ENCODE measurements at regions not wholly inside any gene's neighbourhood (a gene's known extent, or its start where the extent isn't known, plus 50 kb on each side); places are given as distances from the start of the nearest gene placed in this dataset.

DNA sequence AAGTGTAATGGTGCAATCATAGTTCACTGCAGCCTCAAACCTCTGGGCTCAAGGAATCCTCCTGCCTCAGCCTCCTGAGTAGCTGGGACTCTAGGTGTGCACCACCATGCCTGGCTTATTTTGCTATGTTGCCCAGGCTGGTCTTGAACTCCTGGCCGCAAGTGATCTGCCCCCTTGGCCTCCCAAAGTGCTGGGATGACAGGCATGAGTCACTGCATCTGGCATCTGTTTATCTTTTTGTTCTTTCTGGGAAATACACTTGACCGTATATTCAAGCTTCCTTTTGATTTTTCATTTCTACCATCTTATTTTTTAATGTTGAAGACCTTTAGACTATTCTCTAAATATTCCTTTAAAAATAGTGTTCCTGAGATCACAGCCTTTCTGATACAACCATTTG is 82.4 kb upstream of the OSBPL8 start:
- DNase-seq, result no peak
- TF ChIP-seq, protein P1, sequence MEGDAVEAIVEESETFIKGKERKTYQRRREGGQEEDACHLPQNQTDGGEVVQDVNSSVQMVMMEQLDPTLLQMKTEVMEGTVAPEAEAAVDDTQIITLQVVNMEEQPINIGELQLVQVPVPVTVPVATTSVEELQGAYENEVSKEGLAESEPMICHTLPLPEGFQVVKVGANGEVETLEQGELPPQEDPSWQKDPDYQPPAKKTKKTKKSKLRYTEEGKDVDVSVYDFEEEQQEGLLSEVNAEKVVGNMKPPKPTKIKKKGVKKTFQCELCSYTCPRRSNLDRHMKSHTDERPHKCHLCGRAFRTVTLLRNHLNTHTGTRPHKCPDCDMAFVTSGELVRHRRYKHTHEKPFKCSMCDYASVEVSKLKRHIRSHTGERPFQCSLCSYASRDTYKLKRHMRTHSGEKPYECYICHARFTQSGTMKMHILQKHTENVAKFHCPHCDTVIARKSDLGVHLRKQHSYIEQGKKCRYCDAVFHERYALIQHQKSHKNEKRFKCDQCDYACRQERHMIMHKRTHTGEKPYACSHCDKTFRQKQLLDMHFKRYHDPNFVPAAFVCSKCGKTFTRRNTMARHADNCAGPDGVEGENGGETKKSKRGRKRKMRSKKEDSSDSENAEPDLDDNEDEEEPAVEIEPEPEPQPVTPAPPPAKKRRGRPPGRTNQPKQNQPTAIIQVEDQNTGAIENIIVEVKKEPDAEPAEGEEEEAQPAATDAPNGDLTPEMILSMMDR (IDR thresholded peaks at IDR 0.05; ENCODE audit: unreplicated experiment), result no peak
- Mint-ChIP-seq H3K4me1 (ENCODE audit: low read depth, unreplicated experiment) (peaks cover under 1% of the 10 kb centered on the region), H3K27ac (ENCODE audit: unreplicated experiment) (no peak overlapping the region), H3K27me3 (ENCODE audit: unreplicated experiment) (no peaks in the 10 kb centered on the region), H3K4me3 (ENCODE audit: low read depth, unreplicated experiment) (no peak overlapping the region), H3K9me3 (ENCODE audit: low read depth, unreplicated experiment) (no peaks in the 10 kb centered on the region), H3K36me3 (ENCODE audit: insufficient read depth, unreplicated experiment) (no peaks in the 10 kb centered on the region)
- intact Hi-C loops (cut with micrococcal nuclease; ENCODE audit: unreplicated experiment), result no loop called here
- CTCF ChIA-PET, result no interaction called here
- BruUV-seq (replicated peaks), result no TSS peak

DNA sequence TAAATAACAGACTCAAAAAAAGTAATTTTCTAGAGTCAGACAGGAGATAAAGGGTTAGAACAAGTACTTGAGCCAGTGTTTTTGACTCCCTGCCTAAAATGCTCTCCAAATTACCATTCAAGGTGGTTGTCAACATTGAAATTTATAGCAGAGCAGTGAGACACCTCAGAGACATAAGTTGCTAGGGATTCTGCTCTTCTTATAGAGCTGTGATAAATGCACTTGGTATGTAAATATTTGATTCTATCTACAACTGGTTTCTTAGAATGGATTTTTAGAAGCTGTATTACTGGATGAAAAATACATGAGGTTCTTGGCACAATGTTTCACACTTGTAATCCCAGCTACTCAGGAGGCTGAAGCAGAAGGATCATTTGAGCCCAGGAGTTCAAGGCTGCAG is 83.9 kb upstream of the OSBPL8 start:
- CTCF ChIA-PET, result no interaction called here
- intact Hi-C loops (cut with micrococcal nuclease; ENCODE audit: unreplicated experiment), result no loop called here
- Mint-ChIP-seq H3K36me3 (ENCODE audit: insufficient read depth, unreplicated experiment) (no peaks in the 10 kb centered on the region), H3K9me3 (ENCODE audit: low read depth, unreplicated experiment) (no peaks in the 10 kb centered on the region), H3K27ac (ENCODE audit: unreplicated experiment) (no peak overlapping the region), H3K27me3 (ENCODE audit: unreplicated experiment) (no peaks in the 10 kb centered on the region), H3K4me1 (ENCODE audit: low read depth, unreplicated experiment) (no peaks in the 10 kb centered on the region), H3K4me3 (ENCODE audit: low read depth, unreplicated experiment) (no peak overlapping the region)
- BruUV-seq (replicated peaks), result no TSS peak
- DNase-seq, result no peak
- TF ChIP-seq, protein P1 (IDR thresholded peaks at IDR 0.05; ENCODE audit: unreplicated experiment), result no peak

DNA sequence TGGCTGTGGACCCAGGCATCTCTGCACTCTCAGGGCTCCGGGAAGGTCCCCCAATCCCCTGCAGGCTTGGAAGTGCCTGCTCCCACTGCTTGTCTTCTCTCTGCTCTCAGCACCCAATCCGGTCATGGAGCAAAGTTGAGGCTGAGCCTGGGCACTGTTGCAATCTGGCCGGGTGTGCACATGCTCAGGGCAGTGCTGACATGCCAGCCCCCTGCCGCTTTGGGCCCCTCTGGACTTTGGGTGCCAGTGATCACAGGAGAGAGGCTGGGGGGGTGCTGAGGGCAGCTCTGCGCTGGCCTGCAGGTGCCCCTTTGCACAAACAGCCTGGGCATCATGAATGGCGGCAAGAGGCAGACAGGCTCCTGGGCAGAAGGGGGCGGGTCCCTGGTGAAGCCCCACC is 85.4 kb upstream of the OSBPL8 start:
- Mint-ChIP-seq H3K4me1 (ENCODE audit: low read depth, unreplicated experiment) (no peaks in the 10 kb centered on the region), H3K4me3 (ENCODE audit: low read depth, unreplicated experiment) (no peak overlapping the region), H3K36me3 (ENCODE audit: insufficient read depth, unreplicated experiment) (no peaks in the 10 kb centered on the region), H3K9me3 (ENCODE audit: low read depth, unreplicated experiment) (no peaks in the 10 kb centered on the region), H3K27ac (ENCODE audit: unreplicated experiment) (no peak overlapping the region), H3K27me3 (ENCODE audit: unreplicated experiment) (no peaks in the 10 kb centered on the region)
- intact Hi-C loops (cut with micrococcal nuclease; ENCODE audit: unreplicated experiment), result no loop called here
- no peak for DNase-seq
- CTCF ChIA-PET, result interaction anchor here (0.8 kb wide), 1 partner anchor 9 kb away, joined by 3 read pairs; no protein-coding TSS in a partner anchor
- TF ChIP-seq, protein P1 (IDR thresholded peaks at IDR 0.05; ENCODE audit: unreplicated experiment), result no peak
- no TSS peak for BruUV-seq (replicated peaks)

DNA sequence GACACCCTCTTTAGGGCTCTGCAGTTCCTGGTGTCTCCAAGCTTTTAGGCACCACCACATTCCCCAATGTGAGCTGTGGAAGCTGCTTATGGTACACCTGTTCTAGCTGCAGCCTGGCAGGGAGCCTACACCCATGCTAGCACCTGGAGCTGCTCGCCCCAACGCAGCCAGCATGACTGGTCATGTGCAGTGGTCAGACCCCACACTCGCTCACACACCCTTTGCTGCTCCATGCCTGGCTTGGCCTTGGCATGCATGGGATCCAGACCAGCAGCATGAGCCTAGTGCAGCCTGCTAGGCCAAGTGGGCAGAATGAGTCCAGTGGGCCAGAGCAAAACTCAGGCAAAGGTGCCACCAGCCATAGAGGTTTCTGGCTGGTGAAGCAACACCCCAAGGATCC is 86.4 kb upstream of the OSBPL8 start:
- H3K27me3 Mint-ChIP-seq (ENCODE audit: unreplicated experiment), result no peaks in the 10 kb centered on the region
- BruUV-seq (replicated peaks), result no TSS peak
- DNase-seq, result no peak
- no peaks in the 10 kb centered on the region for H3K4me1 Mint-ChIP-seq (ENCODE audit: low read depth, unreplicated experiment)
- intact Hi-C loops (cut with micrococcal nuclease; ENCODE audit: unreplicated experiment), result no loop called here
- H3K36me3 Mint-ChIP-seq (ENCODE audit: insufficient read depth, unreplicated experiment), result no peaks in the 10 kb centered on the region
- CTCF ChIA-PET, result interaction anchor here (0.8 kb wide), 2 partner anchors 10 to 132 kb away, joined by 3 read pairs; no protein-coding TSS in a partner anchor
- H3K9me3 Mint-ChIP-seq (ENCODE audit: low read depth, unreplicated experiment), result no peaks in the 10 kb centered on the region
- no peak overlapping the region for H3K4me3 Mint-ChIP-seq (ENCODE audit: low read depth, unreplicated experiment)
- TF ChIP-seq, protein P1 (IDR thresholded peaks at IDR 0.05; ENCODE audit: unreplicated experiment), result no peak
- H3K27ac Mint-ChIP-seq (ENCODE audit: unreplicated experiment), result no peak overlapping the region

Measured in Calu3 (cell line).